Posterior cingulate gyrus (tissue), 11 donors: ENCODE measurements at regions not wholly inside any gene's neighbourhood (a gene's known extent, or its start where the extent isn't known, plus 50 kb on each side); places are given as distances from the start of the nearest gene placed in this dataset.
A peak's percentile ranks its signal among the peaks of the same experiment; 100 is the strongest.

Experiments used
- DNase-seq, 10 donors: peaks; one replicate each; pipeline versions ENCODE4 v3.0.0 to v3.0.0-alpha.2; 2020 to 2021; ENCODE audit warnings: mixed read lengths in 3 of 10
- intact Hi-C: fragments of 100-400 bp; cut with DNase I; formaldehyde crosslinking; loops from one replicate; pipeline ENCODE4 v1.15.1; 2023

DNA sequence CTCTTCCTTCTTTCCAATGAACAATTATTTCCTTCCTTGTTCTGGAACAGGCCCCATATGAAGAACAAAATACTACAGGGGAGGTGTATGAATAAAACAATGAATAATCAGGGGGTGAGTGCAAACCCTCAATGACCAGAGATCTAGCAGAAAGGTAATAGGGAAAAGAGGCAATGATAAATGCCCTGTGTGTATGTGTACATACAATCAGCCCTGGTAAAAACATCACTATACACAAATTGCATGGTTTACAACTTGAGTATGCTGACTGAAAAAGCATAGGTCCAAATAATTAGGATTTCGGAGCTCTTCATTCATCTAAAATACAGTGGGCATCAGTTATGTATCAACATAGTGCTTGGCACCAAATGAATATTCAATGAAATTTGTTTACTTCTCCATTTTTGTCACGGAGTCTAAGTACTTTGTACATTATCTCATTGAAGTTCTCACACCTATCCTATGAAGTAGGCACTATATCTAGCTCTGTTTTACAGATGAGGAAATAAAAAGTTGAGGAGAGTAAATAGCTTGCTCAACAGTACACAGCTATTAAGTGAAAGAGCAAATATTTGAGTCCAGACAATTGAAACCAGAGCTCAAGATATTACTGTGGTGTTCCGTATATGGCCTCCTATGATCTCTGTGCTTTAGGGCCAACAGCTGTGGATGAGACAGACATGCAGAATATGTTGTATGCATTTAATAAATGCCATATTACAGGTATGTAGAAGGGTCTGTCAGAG lies 1065.4 kb downstream of the SORCS3 start:
- DNase-seq: no peak
- intact Hi-C loops: loop anchor here (1.0 kb wide), 1 partner anchor 26 kb away; no protein-coding TSS in a partner anchor

DNA sequence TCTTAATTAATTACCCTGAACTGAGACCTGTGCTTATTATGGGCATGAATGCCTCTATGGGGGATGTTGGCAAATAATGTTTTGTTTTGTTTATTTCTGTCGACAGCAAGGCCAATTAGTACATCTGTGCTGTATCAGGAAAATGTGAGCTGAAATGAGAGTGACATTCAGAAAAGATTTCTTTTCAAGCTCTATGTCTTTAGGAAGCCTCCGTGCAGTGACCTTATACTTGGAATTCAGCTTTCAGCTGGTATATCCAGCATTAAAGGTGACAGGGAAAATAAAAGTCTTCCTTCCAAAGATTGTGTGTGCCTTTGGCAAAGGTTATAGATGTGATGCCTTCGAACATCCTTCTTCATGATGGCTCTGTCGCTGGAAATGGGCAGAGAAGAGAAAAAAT lies 1061.1 kb downstream of the SORCS3 start:
- intact Hi-C loops: no loop called here
- DNase-seq: no peak

DNA sequence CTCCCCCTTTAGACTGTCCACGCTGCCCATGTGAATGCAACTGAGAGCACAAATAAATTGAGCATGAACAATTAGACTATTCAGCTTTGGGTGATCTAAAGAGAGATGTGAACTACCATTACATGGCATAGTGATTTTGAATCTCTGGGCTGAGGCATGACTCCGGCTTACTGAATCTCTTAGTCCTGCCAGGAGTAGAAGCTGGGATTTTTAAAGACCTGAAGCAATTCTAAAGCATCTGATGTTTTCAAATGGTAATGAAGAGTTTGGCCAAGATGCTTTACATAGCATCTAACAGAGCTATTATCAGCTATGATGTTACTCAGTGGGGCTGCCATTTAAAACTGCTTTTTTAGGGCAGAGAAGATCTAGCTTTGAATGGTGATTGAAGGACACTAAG lies 1059.1 kb downstream of the SORCS3 start:
- intact Hi-C loops: no loop called here
- DNase-seq: no peak

DNA sequence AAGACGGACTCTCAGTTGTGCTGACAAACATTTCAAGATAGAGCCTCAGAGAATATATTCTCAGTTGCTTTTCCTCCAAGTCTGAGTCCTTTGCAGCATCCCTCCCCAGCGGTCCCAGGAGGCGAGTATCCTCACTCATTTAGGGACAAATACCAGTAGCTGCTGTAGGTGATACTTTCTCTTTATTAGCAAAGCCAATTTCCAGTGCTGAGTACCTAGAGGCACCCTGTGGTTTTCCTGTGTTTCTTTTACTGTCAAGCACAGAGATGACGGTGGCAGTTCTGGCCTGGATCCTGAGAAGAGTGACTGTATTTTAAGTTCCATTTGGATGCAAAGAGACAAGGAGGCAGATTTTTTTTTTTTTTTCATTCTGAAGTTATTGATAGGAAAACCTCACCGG lies 1058.4 kb downstream of the SORCS3 start:
- DNase-seq: no peak
- intact Hi-C loops: no loop called here

DNA sequence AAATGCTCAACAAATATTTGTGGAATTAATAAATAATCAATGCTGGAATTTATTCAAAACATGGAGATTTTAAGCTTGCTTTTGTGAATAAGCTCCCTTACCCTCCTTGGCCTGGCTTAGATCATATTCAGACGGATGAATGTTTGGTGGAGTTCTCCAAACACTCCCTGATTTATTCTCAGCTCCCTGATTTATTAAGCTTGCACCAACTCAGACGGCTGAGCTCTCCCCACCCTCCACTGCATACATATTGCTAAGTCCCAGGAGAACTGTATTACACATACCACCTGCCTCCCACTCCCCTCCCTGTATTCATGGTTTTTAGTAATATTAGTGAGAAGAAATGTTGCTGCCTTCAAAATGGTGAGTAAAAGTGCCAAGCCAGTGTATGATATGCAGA lies 1057.5 kb downstream of the SORCS3 start:
- intact Hi-C loops: no loop called here
- DNase-seq: no peak

DNA sequence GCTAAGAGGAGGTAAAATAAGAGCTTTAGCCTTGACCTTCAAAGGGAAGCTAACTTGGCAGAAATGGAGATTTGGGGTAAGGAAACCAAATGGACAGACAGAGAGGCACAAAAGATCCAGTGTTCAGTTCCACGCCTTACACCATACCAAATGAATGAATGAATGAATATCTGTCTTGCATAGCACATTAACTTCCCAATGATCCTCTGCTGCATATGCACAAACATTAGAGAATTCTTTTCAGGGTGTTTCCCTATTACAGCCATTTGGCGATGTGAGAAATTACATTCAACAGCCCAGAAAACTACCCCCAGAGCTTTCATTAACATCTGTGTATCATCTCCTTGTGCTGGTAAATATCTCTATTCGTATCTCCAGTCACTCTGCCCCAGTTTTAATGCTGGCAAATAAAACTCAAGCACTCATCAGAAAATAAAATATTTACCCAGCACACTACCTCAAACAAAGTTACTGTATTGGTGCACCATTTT lies 1056.2 kb downstream of the SORCS3 start:
- no peak for DNase-seq
- intact Hi-C loops: no loop called here

DNA sequence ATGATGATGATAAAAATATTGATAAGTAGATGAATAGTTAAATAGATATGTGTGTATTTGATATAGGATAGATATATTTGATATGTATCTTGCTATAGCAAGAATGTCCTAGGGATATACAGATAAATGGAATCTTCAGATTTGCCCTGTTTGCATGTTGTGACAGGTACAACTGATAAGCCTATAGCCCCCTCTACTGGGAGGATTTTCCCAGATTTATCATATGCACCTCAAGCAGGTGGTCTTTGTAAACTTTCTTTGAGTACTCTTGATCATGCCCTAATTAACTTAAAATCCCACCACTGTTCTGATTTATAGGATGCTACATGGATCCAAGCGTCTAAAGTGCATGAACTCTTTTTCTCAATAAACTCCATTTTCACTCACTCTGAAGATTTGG lies 1050.7 kb downstream of the SORCS3 start:
- intact Hi-C loops: no loop called here
- DNase-seq: no peak

DNA sequence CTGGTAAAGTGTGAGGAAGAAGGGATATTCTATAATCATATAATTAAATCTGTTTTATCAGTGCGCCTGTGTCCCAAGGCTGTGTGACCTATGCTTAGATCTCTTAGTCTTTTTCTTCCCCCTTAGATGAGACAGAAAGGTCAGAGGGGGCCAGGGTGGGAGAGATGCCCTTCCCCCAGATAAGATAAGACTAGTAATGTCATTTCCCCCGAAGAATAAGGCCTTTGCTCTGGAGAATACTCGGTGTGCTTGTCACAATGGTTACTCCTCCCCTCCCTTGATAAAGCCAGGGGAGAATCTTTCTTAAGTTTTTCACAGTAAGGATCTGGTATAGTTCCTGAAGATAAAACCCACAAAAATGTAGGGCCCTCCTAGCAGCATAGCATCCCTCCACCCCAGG lies 1041.8 kb downstream of the SORCS3 start:
- no peak for DNase-seq
- intact Hi-C loops: no loop called here

DNA sequence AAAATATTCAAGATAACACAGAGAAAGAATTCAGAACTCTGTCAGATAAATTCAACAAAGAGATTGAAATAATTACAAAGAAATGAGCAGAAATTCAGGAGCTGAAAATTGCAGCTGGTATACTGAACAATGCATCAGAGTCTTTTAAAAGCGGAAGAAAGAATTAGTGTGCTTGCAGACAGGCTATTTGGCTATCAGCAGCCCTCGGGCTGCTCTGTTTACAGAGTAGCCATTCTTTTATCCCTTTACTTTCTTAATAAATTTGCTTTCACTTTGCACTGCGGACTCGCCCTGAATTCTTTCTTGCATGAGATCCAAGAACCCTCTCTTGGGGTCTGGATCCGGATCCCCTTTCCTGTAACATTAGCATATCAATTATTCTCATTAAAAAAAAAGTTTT lies 1040.0 kb downstream of the SORCS3 start:
- DNase-seq: no peak
- intact Hi-C loops: no loop called here

DNA sequence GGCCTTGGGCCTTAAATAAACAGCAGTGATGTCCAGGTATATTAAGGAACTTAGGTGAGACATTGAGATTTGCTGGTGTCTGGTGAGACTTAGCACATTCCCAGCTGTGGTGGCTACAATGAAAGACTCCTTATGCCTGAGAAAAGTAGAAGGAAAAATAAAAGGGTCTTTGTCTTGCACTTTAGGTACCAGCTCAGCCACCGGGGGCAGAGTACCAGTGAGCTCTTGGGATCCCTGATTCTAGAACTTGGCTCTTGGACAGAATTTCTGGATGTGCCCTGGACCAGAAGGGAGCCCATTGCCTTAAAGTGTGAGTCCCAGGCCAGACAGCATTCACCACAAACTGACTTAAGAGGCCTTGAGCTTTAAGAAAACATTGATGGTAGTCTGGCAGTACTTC lies 1038.7 kb downstream of the SORCS3 start:
- DNase-seq: no peak
- intact Hi-C loops: no loop called here

DNA sequence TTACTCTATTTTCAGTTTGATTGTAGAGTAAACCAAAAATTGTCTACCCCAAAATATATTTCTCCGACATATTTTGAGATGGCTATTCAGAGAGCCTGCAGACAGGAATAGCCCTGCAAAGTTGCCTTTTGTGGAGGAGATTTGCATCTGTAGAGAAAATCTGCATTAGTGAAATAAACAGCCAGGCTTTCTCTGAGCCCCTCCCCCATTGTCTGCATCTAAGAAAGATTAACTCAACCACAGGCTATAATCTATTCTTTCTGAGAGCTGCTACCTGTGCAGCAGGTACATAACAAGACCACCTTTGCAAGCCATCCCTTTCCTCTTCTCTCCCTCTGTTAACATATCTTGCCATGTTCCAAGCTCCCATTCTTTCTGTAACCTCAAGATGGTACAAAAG lies 1034.2 kb downstream of the SORCS3 start:
- no peak for DNase-seq
- intact Hi-C loops: no loop called here

DNA sequence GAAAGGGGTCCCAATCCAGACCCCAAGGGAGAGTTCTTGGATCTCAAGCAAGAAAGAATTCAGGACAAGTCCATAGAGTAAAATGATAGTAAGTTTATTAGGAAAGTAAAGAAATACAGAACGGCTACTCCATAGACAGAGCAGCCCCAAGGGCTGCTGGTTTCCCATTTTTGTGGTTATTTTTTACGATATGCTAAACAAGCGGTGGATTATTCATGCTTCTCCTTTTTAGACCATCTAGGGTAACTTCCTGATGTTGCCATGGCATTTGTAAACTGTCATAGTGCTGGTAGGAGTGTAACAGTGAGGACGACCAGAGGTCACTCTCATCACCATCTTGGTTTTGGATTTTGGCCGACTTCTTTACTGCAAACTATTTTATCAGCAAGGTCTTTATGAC lies 1033.4 kb downstream of the SORCS3 start:
- DNase-seq: no peak
- intact Hi-C loops: no loop called here

DNA sequence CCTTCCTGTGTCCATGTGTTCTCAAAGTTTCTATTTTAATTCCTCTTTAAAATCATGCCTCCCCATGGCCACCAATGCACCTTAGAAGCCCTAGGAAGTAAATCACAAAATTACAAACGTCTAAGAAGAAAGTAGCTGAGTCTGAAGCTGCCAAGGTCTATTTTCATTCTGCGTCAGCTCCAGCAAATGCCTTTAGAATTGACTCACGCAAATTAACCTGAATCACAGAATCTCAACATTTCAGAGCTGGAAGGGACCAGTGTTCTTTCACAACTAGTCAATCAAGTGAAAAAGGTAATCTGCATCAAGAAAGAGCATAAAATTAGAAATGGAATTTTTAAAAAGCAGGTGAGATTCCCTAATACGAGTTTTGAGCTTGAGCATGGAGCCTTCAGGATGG lies 1017.6 kb downstream of the SORCS3 start:
- DNase-seq: no peak
- intact Hi-C loops: no loop called here

DNA sequence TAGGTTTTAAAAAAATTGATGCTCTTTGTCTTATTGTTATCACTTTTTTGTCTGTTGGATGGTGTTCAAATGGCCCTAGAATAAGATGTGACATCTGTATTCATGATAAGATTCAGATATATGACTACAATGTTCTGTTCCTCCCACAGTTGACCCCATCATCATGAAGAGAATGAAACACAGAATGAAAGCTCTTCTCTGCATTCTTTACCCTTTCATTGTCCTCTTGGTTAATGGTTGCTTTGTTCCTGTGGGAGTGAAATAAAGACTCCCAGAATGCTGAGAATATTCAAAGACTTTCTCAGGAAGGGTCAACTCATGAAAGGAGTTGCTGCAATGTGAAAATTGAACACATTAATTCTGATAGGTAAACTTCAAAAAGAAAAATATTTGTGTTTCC lies 1015.8 kb downstream of the SORCS3 start:
- intact Hi-C loops: no loop called here
- no peak for DNase-seq

DNA sequence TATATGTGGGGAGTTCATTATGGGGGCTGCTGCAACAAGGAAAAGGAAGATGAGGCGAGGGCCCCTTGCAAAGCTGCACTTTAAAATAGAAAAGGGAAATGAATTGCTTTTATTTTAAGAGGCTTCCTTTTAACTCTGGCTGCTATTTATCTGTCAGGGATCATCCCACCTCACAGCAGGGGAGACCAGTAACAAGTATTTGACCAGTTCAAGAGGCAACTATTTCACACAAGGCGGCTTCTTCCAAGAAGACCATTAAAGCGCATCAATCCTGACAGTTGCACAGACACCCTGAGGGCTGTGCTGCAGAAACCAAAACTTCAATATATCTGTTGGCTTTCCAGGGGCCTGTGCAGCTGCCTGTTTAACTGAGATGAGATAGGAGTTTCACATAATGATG lies 1009.2 kb downstream of the SORCS3 start:
- intact Hi-C loops: no loop called here
- no peak for DNase-seq

DNA sequence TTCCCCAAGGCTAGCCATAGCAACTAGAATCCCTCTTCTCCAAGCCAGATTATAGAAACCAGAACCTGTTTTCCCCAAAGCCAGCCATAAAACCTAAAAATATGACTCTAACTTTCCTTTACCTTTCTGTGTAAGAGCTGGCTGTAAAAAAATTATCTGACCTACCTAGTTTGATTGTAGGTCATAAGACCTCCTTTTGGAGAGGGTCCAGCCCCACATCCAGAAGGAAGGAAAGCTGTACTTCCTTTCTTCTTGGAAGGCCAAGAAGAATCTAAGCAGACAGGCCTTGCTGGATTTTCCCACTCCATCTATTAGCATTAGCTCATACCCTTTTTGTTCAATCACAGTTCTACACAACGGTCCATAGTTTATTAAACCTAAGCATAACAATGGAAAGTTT lies 1006.3 kb downstream of the SORCS3 start:
- intact Hi-C loops: no loop called here
- DNase-seq: no peak

DNA sequence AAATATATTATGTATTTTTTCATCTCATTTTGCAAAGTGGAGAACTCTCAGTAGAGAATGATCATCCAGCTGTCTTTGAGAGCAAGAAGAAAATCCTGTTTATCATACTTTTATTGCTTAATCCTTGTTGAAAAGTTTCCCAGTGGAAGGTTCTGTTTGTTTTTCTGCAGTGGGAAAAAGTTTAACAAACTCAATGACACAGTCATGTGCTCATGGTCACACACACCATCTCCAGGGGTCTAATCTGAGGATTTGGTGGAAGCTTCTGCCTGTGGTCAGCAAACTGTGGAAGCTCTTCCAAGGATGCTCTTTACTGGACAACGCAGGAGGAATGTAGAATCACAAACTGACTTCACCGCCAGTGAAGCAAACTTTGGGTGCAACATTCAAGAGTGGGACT lies 1003.9 kb downstream of the SORCS3 start:
- peak in 1 of 10 donors; percentile 16 for DNase-seq
- intact Hi-C loops: no loop called here

DNA sequence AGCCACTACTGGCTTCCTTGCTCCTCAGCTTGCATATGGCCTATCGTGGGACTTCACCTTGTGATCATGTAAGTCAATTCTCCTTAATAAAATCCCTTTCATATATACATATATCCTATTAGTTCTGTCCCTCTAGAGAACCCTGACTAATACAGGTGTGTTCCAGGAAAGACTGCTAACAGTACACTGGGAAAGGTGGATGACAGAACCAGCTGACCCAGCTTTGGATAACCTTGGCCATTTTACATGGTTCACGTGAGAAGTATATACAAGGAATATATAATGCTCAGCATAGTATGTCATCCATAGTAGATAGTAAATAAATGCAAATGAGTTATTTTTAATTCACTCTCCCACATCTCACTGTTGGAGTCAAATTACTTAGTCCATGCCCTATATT lies 1003.5 kb downstream of the SORCS3 start:
- intact Hi-C loops: no loop called here

DNA sequence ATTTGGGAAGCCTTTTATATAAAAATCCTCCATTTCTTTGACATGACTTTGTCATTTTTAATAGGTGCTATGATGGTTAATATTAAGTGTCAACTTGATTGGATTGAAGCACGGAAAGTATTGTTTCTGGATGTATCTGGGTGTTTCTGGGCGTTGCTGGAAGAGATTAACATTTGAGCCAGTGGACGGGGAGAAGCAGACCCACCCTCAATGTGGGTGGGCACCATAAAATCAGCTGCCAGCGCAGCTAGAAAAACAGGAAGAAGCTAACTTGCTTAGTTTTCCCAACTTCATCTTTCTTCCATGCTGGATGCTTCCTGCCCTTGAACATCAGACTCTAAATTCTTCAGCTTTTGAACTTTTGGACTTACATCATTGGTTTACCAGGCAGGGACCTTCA lies 1003.0 kb downstream of the SORCS3 start:
- intact Hi-C loops: no loop called here
- DNase-seq: no peak

More for the DNA sequence above, 1003.5 kb downstream of the SORCS3 start:
- DNase-seq: no peak

DNA sequence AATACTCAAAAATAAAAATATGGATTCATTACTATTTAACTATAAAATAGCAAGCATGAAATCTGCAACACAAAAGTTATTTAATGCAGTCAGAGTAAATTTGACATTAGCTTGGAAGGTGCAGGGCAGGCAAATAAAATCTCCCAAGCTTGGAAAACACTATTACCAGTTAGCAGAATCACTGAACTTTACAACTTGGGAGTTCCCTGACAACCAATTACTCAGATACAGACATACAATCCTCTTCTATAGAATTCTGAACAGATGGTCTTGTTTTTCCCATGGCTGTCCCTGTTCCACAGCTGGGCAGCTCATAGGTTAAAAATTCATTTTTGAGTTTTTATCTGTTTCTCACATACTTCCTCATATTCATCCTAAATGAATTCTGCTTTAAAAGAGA lies 1002.6 kb downstream of the SORCS3 start:
- intact Hi-C loops: no loop called here
- DNase-seq: no peak

DNA sequence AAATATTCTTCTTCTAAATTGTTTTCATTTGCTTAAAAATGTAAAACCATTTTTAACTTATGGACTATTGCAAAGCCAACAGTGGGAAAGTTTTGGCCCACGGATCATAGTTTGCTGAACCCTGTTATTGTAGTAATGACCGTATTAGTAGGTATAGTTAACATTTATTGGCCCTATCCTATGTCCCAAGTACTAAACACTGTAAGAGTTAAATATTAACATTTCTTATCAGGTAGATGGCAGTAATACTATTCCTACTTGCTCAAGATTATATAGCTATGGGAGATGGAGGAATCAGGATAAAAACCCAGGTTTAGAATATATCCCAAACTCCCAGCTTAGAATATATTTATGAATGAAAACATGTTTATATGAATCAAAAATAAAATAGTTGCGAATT lies 993.2 kb downstream of the SORCS3 start:
- intact Hi-C loops: no loop called here
- no peak for DNase-seq

DNA sequence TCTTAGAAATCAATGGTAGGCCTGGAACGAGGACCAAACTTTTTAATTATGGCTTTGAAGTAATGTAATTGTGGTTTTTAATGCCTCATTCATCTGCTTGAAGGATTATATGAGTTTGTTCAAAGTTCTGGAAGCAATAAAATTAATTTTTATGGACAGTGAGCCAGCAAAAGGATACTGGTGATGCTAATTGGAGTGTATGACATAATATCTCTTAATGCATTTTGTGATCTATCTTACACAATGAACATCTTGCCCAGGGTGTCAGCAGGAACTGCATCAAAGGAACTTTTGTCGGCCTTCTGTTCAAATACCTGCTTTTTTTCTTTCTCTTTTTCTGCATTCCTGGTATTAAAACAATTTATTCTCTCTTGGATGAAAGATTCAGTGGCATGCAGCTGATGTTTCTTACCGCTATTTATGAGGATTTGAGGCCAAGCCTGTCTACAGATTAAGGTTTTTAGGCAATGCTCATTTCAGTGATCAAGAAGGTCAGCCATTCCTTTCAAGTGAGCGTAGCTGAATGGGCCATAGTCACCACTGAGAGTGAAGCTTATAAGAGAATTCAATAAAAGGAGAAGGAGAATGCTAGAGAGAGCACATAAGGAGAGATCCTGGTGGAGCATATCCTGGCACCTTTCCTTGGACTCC lies 974.8 kb downstream of the SORCS3 start:
- no peak for DNase-seq
- intact Hi-C loops: no loop called here
